GM21619 (cell line): ENCODE measurements at regions not wholly inside any gene's neighbourhood (a gene's known extent, or its start where the extent isn't known, plus 50 kb on each side); places are given as distances from the start of the nearest gene placed in this dataset.

Experiments
- ATAC-seq: cut with Tn5 transposase; IDR thresholded peaks from one replicate; pipeline ENCODE4 v1.9.1; 2021; ENCODE audit not compliant: unreplicated experiment

GRCh38 chr10:33819206-33819605 lies 484.7 kb upstream of the NRP1 start:
- ATAC-seq: no peak

- no peak for ATAC-seq
These were observed 483.9 kb upstream of the NRP1 start for GRCh38 chr10:33818343-33818742.

- no peak for ATAC-seq
These were observed 483.1 kb upstream of the NRP1 start for GRCh38 chr10:33817605-33818004.

- no peak for ATAC-seq
These were observed 481.3 kb upstream of the NRP1 start for GRCh38 chr10:33815776-33816175.

- ATAC-seq: no peak
These were observed 479.4 kb upstream of the NRP1 start for GRCh38 chr10:33813871-33814270.

GRCh38 chr10:33813415-33813814 lies 478.9 kb upstream of the NRP1 start:
- ATAC-seq: no peak

GRCh38 chr10:33812586-33812985 lies 478.1 kb upstream of the NRP1 start:
- ATAC-seq: no peak

GRCh38 chr10:33810986-33811385 lies 476.5 kb upstream of the NRP1 start:
- ATAC-seq: no peak

GRCh38 chr10:33809732-33810131 lies 475.3 kb upstream of the NRP1 start:
- no peak for ATAC-seq

GRCh38 chr10:33808475-33808874 lies 474.0 kb upstream of the NRP1 start:
- ATAC-seq: no peak

- no peak for ATAC-seq
These were observed 473.3 kb upstream of the NRP1 start for GRCh38 chr10:33807531-33808359.

- ATAC-seq: no peak
These were observed 471.4 kb upstream of the NRP1 start for GRCh38 chr10:33805831-33806230.

- ATAC-seq: no peak
These were observed 470.1 kb upstream of the NRP1 start for GRCh38 chr10:33804584-33804983.

GRCh38 chr10:33803248-33803647 lies 468.8 kb upstream of the NRP1 start:
- no peak for ATAC-seq

- ATAC-seq: no peak
These were observed 468.1 kb upstream of the NRP1 start for GRCh38 chr10:33802566-33802965.

- ATAC-seq: no peak
These were observed 467.2 kb upstream of the NRP1 start for GRCh38 chr10:33801705-33802104.

GRCh38 chr10:33800986-33801385 lies 466.5 kb upstream of the NRP1 start:
- no peak for ATAC-seq

GRCh38 chr10:33800545-33800944 lies 466.1 kb upstream of the NRP1 start:
- no peak for ATAC-seq

GRCh38 chr10:33799944-33800323 lies 465.5 kb upstream of the NRP1 start:
- no peak for ATAC-seq

GRCh38 chr10:33799281-33799943 lies 464.9 kb upstream of the NRP1 start:
- no peak for ATAC-seq

- ATAC-seq: no peak
These were observed 464.3 kb upstream of the NRP1 start for GRCh38 chr10:33798754-33799153.

GRCh38 chr10:33796680-33797079 lies 462.2 kb upstream of the NRP1 start:
- ATAC-seq: no peak

GRCh38 chr10:33795529-33795928 lies 461.1 kb upstream of the NRP1 start:
- no peak for ATAC-seq
